ENCODE measurements at regions not wholly inside any gene's neighbourhood (a gene's known extent, or its start where the extent isn't known, plus 50 kb on each side); places are given as distances from the start of the nearest gene placed in this dataset.

DNA sequence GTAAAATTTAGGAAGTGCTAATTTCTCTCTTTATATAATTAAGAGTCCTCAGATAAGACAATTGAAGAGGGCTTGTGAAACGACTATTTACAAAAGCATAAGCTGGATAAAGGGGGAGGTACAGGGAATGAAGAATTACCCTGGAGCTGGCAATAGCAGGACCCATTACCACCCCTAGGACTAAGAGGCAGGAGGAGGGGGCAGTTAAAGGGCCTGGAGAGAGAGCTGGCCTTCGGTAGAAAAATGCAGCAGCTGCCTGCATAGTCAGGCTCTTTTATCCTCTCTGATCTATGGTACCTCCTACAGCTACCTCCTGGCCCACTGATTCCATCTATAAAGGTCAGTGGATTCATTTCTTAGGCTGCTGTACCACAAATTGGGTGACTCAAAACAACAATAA, 57.7 kb upstream of the TRPC3 start:
- TF ChIP-seq, protein P1, sequence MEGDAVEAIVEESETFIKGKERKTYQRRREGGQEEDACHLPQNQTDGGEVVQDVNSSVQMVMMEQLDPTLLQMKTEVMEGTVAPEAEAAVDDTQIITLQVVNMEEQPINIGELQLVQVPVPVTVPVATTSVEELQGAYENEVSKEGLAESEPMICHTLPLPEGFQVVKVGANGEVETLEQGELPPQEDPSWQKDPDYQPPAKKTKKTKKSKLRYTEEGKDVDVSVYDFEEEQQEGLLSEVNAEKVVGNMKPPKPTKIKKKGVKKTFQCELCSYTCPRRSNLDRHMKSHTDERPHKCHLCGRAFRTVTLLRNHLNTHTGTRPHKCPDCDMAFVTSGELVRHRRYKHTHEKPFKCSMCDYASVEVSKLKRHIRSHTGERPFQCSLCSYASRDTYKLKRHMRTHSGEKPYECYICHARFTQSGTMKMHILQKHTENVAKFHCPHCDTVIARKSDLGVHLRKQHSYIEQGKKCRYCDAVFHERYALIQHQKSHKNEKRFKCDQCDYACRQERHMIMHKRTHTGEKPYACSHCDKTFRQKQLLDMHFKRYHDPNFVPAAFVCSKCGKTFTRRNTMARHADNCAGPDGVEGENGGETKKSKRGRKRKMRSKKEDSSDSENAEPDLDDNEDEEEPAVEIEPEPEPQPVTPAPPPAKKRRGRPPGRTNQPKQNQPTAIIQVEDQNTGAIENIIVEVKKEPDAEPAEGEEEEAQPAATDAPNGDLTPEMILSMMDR (conservative IDR thresholded peaks at IDR 0.05; ENCODE audit: low read depth, low read length): no peak

DNA sequence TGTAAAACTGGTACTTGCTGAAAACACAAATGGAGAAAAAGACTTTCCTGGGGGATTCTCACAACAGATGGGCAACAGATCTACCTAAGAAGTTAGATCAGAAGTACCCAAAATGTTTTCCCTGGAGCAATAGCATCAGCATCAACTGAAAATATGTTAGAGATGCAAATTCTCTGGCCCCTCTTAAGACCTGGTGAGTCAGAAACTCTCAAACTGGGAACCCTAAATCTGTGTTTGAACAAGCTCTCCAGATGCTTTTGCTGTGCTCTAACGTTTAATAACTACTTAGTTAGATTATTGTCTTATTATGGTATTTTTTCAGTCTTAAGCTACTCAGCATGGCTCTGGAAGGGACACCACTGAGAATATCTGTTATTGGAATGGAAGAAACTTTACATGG, 55.2 kb upstream of the TRPC3 start:
- H3K4me3 ChIP-seq (ENCODE audit: low read depth, low read length): no peak overlapping the region
- DNase-seq (ENCODE audit: low read depth): peak; percentile 8
- TF ChIP-seq, protein P1 (conservative IDR thresholded peaks at IDR 0.05; ENCODE audit: low read depth, low read length): no peak

More for the DNA sequence above, 57.7 kb upstream of the TRPC3 start:
- no peak overlapping the region for H3K4me3 ChIP-seq (ENCODE audit: low read depth, low read length)
- DNase-seq (ENCODE audit: low read depth): no peak

DNA sequence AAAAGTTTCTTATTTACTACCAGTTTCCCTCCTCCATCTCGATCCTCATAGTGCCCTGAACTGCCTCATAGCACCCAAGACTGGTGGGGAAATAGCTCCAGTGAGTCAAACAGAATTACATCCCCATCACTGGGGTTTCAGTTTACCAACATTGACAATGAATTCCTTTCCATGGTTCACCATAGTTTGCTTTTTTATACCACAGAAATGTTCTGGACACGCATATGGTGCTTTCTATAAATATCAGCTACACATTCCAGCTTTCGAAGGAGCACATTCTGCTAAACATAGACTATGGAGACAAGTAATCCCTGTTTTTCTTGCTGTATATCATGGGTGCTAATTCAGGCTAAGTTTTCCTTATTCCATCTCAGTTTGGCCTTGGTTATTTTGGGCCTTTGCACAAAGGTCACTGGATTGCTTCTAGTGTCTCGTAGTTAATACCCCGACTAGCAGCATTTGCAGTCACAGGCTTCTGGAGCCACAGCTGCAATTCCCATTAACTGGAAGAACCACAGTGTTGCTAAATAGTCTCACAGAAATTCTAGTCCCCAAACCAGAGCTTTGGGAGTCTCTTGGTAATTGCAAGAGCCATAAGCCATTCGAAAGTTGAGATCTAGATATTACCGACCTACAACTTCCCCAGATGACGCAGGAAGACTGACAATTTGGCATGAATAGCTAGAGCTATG, 53.4 kb upstream of the TRPC3 start:
- peak; percentile 69 for DNase-seq (ENCODE audit: low read depth)
- no peak overlapping the region for H3K4me3 ChIP-seq (ENCODE audit: low read depth, low read length)
- TF ChIP-seq, protein P1 (conservative IDR thresholded peaks at IDR 0.05; ENCODE audit: low read depth, low read length): no peak

DNA sequence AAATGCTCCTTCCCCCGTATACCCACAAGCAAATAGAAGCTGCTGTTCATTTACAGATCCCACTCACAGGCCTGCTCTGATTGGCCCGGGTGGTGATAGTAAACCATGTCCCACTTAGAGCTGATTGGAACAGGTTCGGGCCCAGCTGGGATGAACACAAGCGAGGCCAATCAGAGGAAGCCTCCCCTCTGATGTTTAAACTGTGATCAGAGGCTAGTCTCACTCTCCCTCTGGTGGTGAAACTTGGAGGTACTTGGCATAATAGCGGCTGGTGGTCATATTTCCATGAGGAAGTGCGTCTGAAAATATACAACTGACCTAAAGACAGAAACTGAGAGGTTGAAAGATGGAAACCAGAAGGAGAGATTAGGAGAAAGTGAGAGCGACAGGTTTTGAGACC, 51.5 kb upstream of the TRPC3 start:
- H3K4me3 ChIP-seq (ENCODE audit: low read depth, low read length): no peak overlapping the region
- TF ChIP-seq, protein P1 (conservative IDR thresholded peaks at IDR 0.05; ENCODE audit: low read depth, low read length): peak; percentile 54
- DNase-seq (ENCODE audit: low read depth): peak; percentile 31
